Progenitor cell of endocrine pancreas (in vitro differentiated cells): ENCODE measurements at regions not wholly inside any gene's neighbourhood (a gene's known extent, or its start where the extent isn't known, plus 50 kb on each side); places are given as distances from the start of the nearest gene placed in this dataset.

Experiments
- DNase-seq: peaks from one replicate; pipeline ENCODE4 v3.0.0; 2021; ENCODE audit warnings: low spot score; ENCODE audit not compliant: unreplicated experiment
- H3K27ac Mint-ChIP-seq: 2 replicates; pipeline ENCODE4 v1.8.0; 2021; ENCODE audit warnings: mild to moderate bottlenecking, moderate library complexity, mixed read lengths
- H3K27me3 Mint-ChIP-seq: 2 replicates; pipeline ENCODE4 v1.8.0; 2021; ENCODE audit warnings: mixed read lengths
- H3K36me3 Mint-ChIP-seq: 2 replicates; pipeline ENCODE4 v1.8.0; 2022; ENCODE audit warnings: mixed read lengths; ENCODE audit not compliant: insufficient read depth
- H3K4me1 Mint-ChIP-seq: 2 replicates; pipeline ENCODE4 v1.8.0; 2021; ENCODE audit warnings: low read depth, mixed read lengths
- H3K4me3 Mint-ChIP-seq: 2 replicates; pipeline ENCODE4 v1.8.0; 2021; ENCODE audit warnings: low read depth, mild to moderate bottlenecking, moderate library complexity, mixed read lengths
- H3K9me3 Mint-ChIP-seq: 2 replicates; pipeline ENCODE4 v1.8.0; 2021; ENCODE audit warnings: low read depth, mixed read lengths
- CTCF ChIP-seq: fragments of 200-600 bp; sonication (generic); IDR thresholded peaks from one replicate; pipeline ENCODE4 v1.5.0; 2021; ENCODE audit warnings: antibody characterized with exemption, mild to moderate bottlenecking; ENCODE audit not compliant: unreplicated experiment

DNA sequence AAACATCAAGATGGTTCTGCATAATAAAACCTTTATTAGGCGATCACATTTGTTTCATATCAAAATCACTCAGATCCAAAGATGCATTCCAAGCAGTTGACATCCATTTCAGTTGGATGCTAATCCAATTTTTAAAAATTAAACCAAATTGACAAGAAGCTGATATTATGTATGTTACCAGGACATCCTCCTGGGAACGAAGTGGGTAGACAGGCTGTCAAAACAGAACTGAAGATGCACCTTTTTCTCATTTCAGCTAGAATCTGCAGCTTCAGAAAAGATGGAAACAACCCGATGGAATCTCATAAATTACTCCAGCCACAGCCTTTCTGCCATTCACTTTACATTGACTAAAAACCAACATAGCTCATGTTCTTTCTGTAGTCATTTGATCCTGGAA is 268.4 kb downstream of the PLPP3 start:
- no peaks in the 10 kb centered on the region for H3K27me3 Mint-ChIP-seq
- TF ChIP-seq CTCF: no peak
- peaks cover 2% of the 10 kb centered on the region for H3K36me3 Mint-ChIP-seq
- H3K4me3 Mint-ChIP-seq: no peak overlapping the region
- H3K4me1 Mint-ChIP-seq: peaks cover 1% of the 10 kb centered on the region
- no peak overlapping the region for H3K27ac Mint-ChIP-seq
- no peak for DNase-seq
- peaks cover 7% of the 10 kb centered on the region for H3K9me3 Mint-ChIP-seq

DNA sequence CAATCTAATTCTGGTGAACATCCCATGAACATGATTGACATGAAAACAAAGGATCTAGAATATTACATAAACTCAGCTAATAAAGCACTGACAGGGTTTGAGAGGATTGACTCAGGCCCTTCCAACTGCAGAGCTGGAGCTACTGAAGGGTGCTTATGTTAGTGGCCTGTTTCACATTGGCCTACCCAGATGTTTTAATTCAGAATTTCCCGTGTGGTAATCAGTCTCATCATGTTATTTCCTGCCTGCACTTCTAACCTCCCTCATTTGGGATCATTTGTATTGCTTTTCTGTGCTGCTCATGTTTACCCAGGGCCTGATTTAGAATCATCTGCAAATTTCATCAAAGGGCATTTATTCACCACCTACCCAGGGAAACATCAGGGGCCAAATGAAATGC is 270.3 kb downstream of the PLPP3 start:
- Mint-ChIP-seq H3K27ac (no peak overlapping the region), H3K9me3 (peaks cover 7% of the 10 kb centered on the region), H3K4me3 (no peak overlapping the region), H3K27me3 (no peaks in the 10 kb centered on the region), H3K4me1 (peaks cover 1% of the 10 kb centered on the region), H3K36me3 (peaks cover 2% of the 10 kb centered on the region)
- no peak for DNase-seq
- no peak for TF ChIP-seq CTCF

GRCh38 chr1:56304975-56305374 is 274.4 kb downstream of the PLPP3 start:
- Mint-ChIP-seq H3K27me3 (no peaks in the 10 kb centered on the region), H3K36me3 (no peaks in the 10 kb centered on the region), H3K27ac (no peak overlapping the region), H3K9me3 (peaks cover 3% of the 10 kb centered on the region), H3K4me3 (no peak overlapping the region), H3K4me1 (peaks cover 1% of the 10 kb centered on the region)
- no peak for TF ChIP-seq CTCF
- no peak for DNase-seq

DNA sequence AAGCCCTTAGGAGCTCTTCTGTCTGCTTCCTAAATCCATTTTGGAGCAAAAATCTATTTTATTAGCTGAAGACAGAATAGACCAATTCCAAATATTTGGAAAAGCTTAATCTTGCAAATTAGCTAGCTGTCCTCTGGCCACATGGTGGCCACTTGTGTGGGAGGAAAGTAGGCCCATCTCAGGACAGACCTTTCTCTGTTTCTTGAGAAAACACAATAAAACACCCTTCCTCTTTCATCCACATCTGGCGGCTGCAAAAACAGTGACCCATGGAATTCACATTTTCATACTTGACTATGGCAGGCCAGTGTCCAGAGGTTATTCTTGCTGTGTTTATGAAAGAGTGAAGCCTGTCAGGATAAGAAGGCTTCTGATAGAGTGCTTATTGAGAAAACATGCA is 275.6 kb downstream of the PLPP3 start:
- Mint-ChIP-seq H3K27me3 (no peaks in the 10 kb centered on the region), H3K27ac (no peak overlapping the region), H3K4me3 (no peak overlapping the region), H3K9me3 (peaks cover 3% of the 10 kb centered on the region), H3K36me3 (no peaks in the 10 kb centered on the region), H3K4me1 (peaks cover 5% of the 10 kb centered on the region)
- no peak for TF ChIP-seq CTCF
- DNase-seq: no peak

- Mint-ChIP-seq H3K27me3 (no peaks in the 10 kb centered on the region), H3K9me3 (peaks cover 3% of the 10 kb centered on the region), H3K27ac (no peak overlapping the region), H3K36me3 (no peaks in the 10 kb centered on the region), H3K4me1 (peaks cover 10% of the 10 kb centered on the region), H3K4me3 (no peak overlapping the region)
- TF ChIP-seq CTCF: no peak
- no peak for DNase-seq
These were observed 276.5 kb downstream of the PLPP3 start for GRCh38 chr1:56302878-56303277.
